Lower leg skin (tissue), 4 donors: ENCODE measurements at regions not wholly inside any gene's neighbourhood (a gene's known extent, or its start where the extent isn't known, plus 50 kb on each side); places are given as distances from the start of the nearest gene placed in this dataset.

Experiments used
- DNase-seq, 2 donors: peaks; one replicate each; pipeline ENCODE4 v3.0.0-alpha.2; 2019; ENCODE audit warnings: low spot score in 2 of 2
- H3K4me3 ChIP-seq: fragments of 200-600 bp; sonication (generic); 2 replicates; pipeline ENCODE4 v1.5.1; 2017; ENCODE audit warnings: mild to moderate bottlenecking, low read depth; ENCODE audit not compliant: poor library complexity, severe bottlenecking
- POLR2A ChIP-seq, 2 donors: fragments of 450-650 bp; IDR thresholded peaks; one replicate each; pipeline ENCODE4 v1.6.1; 2016 to 2017; ENCODE audit warnings: antibody characterized with exemption in 2 of 2, mild to moderate bottlenecking in 1 of 2, moderate library complexity in 1 of 2
- WGBS, 2 donors: methylation state at CpG; one replicate each; pipeline ENCODE4 v1.1.5; 2018; 5-methylcytosine and 5-hydroxymethylcytosine counted together
- intact Hi-C: fragments of 100-400 bp; cut with DNase I; formaldehyde crosslinking; loops from one replicate; pipeline ENCODE4 v1.15.0; 2023; ENCODE audit warnings: low total_unique reads
- TF ChIP-seq, protein P1 (sequence below), 3 donors: fragments of 450-650 bp; IDR thresholded peaks; one replicate each; pipeline ENCODE4 v1.5.1; 2016; ENCODE audit warnings: antibody characterized with exemption in 3 of 3, mild to moderate bottlenecking in 3 of 3, moderate library complexity in 2 of 3

DNA sequence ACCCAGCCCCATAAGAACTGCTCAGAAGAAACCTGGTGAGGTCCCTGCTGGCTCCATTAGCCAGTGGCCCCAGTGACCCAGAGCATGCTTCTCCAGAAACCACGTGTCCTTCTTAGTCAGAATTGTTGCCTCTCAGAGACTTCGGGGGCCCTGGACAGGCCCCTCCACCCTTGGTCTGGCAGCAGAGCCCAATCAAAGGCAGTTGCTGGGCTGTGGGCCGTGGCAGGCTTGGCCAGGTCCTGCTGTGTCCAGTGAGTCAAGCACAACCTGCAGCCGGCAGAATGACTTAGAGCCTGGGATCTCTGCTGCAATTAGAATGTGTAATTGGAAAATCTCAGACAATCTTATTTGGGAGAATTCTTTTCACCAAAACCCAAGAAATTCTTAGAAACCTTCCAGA, 502.0 kb upstream of the KLF4 start:
- intact Hi-C loops, result no loop called here
- WGBS, 2 donors, result 87 to 93% methylated on average over 4 of the region's 4 CpGs
- DNase-seq, result no peak
- TF ChIP-seq, protein P1, sequence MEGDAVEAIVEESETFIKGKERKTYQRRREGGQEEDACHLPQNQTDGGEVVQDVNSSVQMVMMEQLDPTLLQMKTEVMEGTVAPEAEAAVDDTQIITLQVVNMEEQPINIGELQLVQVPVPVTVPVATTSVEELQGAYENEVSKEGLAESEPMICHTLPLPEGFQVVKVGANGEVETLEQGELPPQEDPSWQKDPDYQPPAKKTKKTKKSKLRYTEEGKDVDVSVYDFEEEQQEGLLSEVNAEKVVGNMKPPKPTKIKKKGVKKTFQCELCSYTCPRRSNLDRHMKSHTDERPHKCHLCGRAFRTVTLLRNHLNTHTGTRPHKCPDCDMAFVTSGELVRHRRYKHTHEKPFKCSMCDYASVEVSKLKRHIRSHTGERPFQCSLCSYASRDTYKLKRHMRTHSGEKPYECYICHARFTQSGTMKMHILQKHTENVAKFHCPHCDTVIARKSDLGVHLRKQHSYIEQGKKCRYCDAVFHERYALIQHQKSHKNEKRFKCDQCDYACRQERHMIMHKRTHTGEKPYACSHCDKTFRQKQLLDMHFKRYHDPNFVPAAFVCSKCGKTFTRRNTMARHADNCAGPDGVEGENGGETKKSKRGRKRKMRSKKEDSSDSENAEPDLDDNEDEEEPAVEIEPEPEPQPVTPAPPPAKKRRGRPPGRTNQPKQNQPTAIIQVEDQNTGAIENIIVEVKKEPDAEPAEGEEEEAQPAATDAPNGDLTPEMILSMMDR (IDR thresholded peaks at IDR 0.05), result no peak
- TF ChIP-seq POLR2A (IDR thresholded peaks at IDR 0.05), result no peak
- no peak overlapping the region for H3K4me3 ChIP-seq

- 54 to 56% methylated on average over 2 of the region's 2 CpGs for WGBS, 2 donors
- TF ChIP-seq POLR2A (IDR thresholded peaks at IDR 0.05), result no peak
- TF ChIP-seq, protein P1 (IDR thresholded peaks at IDR 0.05), result no peak
- H3K4me3 ChIP-seq, result no peak overlapping the region
- DNase-seq, result peak in 1 of 2 donors; percentile 54
- intact Hi-C loops, result no loop called here
Observed at GRCh38 chr9:107989544-107989943, 500.0 kb upstream of the KLF4 start.

- no peak for TF ChIP-seq POLR2A (IDR thresholded peaks at IDR 0.05)
- TF ChIP-seq, protein P1 (IDR thresholded peaks at IDR 0.05), result no peak
- H3K4me3 ChIP-seq, result no peak overlapping the region
- intact Hi-C loops, result no loop called here
- 38 to 76% methylated on average over 4 of the region's 4 CpGs for WGBS, 2 donors
- no peak for DNase-seq
Observed at GRCh38 chr9:107989099-107989498, 499.5 kb upstream of the KLF4 start.

GRCh38 chr9:107984956-107985355, 495.4 kb upstream of the KLF4 start:
- no peak overlapping the region for H3K4me3 ChIP-seq
- 86 to 88% methylated on average over 2 of the region's 2 CpGs for WGBS, 2 donors
- no peak for TF ChIP-seq POLR2A (IDR thresholded peaks at IDR 0.05)
- TF ChIP-seq, protein P1 (IDR thresholded peaks at IDR 0.05), result no peak
- DNase-seq, result no peak
- intact Hi-C loops, result no loop called here

DNA sequence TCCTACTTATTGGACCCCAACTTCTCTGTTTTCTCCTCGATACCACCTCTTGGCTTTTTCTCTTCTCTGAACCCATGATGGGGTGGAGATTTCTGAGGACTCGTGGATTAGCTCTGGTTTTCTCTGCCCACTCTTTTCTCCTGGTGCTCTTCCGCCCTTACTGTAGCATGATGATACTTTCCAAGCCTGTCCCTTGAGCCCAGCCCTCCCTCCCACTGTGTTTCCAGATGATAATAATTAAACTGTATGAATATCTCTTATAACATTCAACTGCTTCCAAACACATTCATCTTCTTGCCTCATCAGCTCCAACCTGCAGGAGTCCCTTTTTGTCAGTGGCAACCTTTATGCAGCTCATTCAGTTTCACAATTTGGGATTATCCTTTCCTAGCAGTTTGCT, 494.2 kb upstream of the KLF4 start:
- no peak for TF ChIP-seq POLR2A (IDR thresholded peaks at IDR 0.05)
- TF ChIP-seq, protein P1 (IDR thresholded peaks at IDR 0.05), result no peak
- no peak for DNase-seq
- 44 to 62% methylated on average over 3 of the region's 3 CpGs for WGBS, 2 donors
- intact Hi-C loops, result no loop called here
- no peak overlapping the region for H3K4me3 ChIP-seq

GRCh38 chr9:107983181-107983603, 493.6 kb upstream of the KLF4 start:
- TF ChIP-seq, protein P1 (IDR thresholded peaks at IDR 0.05), result no peak
- no peak for TF ChIP-seq POLR2A (IDR thresholded peaks at IDR 0.05)
- intact Hi-C loops, result no loop called here
- H3K4me3 ChIP-seq, result no peak overlapping the region
- DNase-seq, result peak in 1 of 2 donors; percentile 40
- 31 to 35% methylated on average over 3 of the region's 3 CpGs for WGBS, 2 donors
